Bronchial epithelial cell (primary cell): ENCODE measurements at regions not wholly inside any gene's neighbourhood (a gene's known extent, or its start where the extent isn't known, plus 50 kb on each side); places are given as distances from the start of the nearest gene placed in this dataset.

ENCODE experiments used
- DNase-seq: peaks from one replicate; pipeline ENCODE4 v3.0.0-alpha.2; 2010; ENCODE audit warnings: low read depth
- FAIRE-seq: peaks from 2 replicates; lab custom pipeline; 2011; peaks lifted over from hg19 to GRCh38; lab: Jason Lieb, UNC
- H3K27me3 ChIP-seq: 2 replicates; pipeline ENCODE4 v1.5.1; 2011; ENCODE audit warnings: low read length; ENCODE audit not compliant: control insufficient read depth, insufficient read depth
- H3K36me3 ChIP-seq: 2 replicates; pipeline ENCODE4 v1.5.1; 2011; ENCODE audit warnings: low read length; ENCODE audit not compliant: control insufficient read depth, insufficient read depth
- H3K4me3 ChIP-seq: 2 replicates; pipeline ENCODE4 v1.5.1; 2011; ENCODE audit warnings: mild to moderate bottlenecking, low read depth, low read length, control low read depth
- TF ChIP-seq, protein P1 (sequence below): IDR thresholded peaks from 2 replicates; pipeline ENCODE4 v1.5.1; 2011; ENCODE audit warnings: mild to moderate bottlenecking, moderate library complexity, low read length, control low read depth, inconsistent platforms; ENCODE audit not compliant: insufficient read depth, severe bottlenecking

DNA sequence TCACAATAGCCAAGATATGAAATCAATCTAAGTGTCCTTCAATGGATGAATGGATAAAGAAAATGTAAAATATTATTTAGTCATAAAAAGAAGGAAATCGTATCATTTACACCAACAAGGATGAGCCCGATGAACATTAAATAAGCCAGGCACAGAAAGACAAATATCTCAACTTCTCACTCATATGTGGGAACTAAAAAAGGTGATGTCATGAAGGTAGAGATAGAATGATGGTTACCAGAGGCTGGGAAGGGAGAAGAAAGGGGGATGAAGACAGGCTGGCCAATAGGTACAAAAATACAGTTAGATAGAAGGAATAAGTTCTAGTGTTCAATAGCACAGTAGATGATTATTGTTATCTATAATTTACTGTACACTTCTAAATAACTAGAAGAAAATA is 94.9 kb upstream of the RAP1B start:
- H3K27me3 ChIP-seq: no peaks in the 10 kb centered on the region
- no peak overlapping the region for H3K4me3 ChIP-seq
- TF ChIP-seq, protein P1, sequence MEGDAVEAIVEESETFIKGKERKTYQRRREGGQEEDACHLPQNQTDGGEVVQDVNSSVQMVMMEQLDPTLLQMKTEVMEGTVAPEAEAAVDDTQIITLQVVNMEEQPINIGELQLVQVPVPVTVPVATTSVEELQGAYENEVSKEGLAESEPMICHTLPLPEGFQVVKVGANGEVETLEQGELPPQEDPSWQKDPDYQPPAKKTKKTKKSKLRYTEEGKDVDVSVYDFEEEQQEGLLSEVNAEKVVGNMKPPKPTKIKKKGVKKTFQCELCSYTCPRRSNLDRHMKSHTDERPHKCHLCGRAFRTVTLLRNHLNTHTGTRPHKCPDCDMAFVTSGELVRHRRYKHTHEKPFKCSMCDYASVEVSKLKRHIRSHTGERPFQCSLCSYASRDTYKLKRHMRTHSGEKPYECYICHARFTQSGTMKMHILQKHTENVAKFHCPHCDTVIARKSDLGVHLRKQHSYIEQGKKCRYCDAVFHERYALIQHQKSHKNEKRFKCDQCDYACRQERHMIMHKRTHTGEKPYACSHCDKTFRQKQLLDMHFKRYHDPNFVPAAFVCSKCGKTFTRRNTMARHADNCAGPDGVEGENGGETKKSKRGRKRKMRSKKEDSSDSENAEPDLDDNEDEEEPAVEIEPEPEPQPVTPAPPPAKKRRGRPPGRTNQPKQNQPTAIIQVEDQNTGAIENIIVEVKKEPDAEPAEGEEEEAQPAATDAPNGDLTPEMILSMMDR: no peak
- FAIRE-seq (no peak), DNase-seq (no peak)
- no peaks in the 10 kb centered on the region for H3K36me3 ChIP-seq

DNA sequence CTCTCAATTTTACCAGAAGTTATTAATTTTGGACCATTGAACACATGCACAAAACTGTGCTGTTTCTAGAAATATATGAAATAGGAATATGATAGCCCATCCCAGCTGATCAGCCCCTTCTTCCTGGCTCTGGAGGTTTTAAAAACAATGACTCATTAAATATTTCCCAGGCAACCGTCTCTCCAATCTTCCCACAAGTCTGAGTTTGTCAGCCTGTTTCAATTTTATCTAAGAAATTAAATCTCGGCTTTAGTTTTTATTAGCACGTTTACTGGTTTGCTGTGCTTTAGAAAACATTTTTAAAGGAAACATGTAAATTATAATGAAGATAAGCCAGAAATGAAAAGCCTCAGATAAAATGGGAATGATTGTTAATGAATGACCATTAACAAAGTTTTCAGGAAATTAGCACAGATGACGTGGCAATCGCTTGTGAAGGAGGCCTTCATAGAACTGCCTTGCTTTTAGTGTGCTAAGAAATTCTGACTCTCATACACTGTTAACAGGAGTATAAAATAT is 89.3 kb upstream of the RAP1B start:
- no peak for FAIRE-seq
- Histone ChIP-seq H3K27me3 (no peaks in the 10 kb centered on the region), H3K4me3 (no peak overlapping the region), H3K36me3 (no peaks in the 10 kb centered on the region)
- peak; percentile 74 for DNase-seq
- TF ChIP-seq, protein P1: no peak

DNA sequence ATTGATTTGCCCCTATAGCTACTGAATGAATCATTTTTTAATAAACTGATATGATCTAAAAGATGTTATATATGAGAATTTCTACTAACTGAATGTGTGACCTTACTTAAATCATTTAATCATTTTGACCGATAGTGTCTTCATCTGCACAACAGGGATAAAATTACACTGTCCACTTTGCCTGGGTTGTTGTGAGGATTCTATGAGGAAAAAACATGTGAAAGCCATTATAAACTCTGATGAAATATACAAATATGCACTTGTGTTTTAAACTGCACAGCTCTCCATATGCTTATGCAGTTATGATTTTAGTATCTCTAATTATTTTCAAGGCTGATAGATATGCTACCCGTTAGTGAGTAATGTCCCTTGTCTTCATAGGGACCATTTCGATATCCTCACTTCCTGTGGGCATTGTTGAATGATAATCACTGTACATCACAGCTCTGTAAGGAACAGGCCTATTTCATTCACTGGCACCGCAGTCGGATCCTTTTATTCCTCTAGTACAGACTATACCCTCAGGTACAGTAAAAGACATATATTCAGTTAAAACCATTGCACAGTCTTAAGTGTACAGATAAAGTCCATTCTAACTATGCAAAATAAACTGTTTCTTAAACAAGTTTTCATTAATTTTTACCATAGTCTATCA is 88.7 kb upstream of the RAP1B start:
- Histone ChIP-seq H3K27me3 (no peaks in the 10 kb centered on the region), H3K4me3 (no peak overlapping the region), H3K36me3 (no peaks in the 10 kb centered on the region)
- TF ChIP-seq, protein P1: no peak
- no peak for FAIRE-seq
- DNase-seq: no peak

DNA sequence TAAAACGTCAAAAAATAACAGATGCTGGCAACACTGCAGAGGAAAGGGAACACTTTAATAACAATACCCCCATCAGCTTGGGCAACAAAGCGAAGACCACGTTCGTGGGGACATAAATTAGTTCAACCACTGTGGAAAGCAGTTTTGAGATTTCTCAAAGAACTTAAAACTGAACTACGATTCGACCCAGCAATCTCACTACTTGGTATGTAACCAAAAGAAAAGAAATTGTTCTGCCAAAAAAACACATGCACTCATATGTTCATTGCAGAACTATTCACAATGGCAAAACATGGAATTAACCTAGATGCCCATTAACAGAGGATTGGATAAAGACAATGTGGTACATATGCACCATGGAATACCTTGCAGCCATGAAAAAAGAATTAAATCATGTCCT is 81.2 kb upstream of the RAP1B start:
- TF ChIP-seq, protein P1: no peak
- no peak for DNase-seq
- no peaks in the 10 kb centered on the region for H3K36me3 ChIP-seq
- FAIRE-seq: no peak
- H3K27me3 ChIP-seq: no peaks in the 10 kb centered on the region
- no peak overlapping the region for H3K4me3 ChIP-seq

DNA sequence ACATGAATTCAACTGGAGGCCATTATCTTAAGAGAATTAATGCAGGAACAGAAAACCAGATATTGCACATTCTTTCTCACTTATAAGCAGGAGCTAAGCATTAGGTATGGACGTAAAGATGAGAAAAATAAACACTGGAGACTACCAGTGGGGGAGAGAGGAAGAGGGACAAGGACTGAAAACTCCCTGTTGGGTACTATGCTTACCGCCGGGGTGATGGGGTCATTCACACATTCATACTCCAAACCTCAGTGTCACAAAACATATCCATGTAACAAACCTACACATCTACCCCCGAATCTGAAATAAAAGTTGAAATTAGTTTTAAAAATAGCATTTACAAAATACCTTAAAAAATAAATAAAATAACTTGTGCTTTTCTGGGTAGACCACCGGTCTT is 80.8 kb upstream of the RAP1B start:
- no peak overlapping the region for H3K4me3 ChIP-seq
- FAIRE-seq: no peak
- TF ChIP-seq, protein P1: no peak
- no peak for DNase-seq
- no peaks in the 10 kb centered on the region for H3K36me3 ChIP-seq
- H3K27me3 ChIP-seq: no peaks in the 10 kb centered on the region

DNA sequence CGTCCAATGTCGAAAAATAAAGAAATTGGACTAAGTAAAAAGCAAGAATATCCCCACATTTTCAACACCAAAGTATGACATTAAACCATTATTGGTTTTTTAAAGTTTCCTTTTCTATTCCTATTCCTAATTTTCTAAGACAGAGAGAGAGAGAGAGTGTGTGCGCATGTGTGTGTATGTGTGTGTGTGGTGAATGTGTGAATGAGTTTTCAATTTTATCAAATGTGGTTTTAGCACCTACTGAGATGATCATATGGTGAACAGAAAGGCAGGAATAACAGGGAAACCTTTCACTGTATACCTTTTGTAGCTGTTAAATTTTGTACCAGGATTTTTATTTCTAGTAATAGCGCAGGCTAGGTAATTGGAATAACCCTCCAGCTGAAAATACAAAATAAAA is 80.4 kb upstream of the RAP1B start:
- FAIRE-seq: no peak
- H3K4me3 ChIP-seq: no peak overlapping the region
- no peak for DNase-seq
- TF ChIP-seq, protein P1: no peak
- no peaks in the 10 kb centered on the region for H3K27me3 ChIP-seq
- no peaks in the 10 kb centered on the region for H3K36me3 ChIP-seq
